ENCODE measurements at regions not wholly inside any gene's neighbourhood (a gene's known extent, or its start where the extent isn't known, plus 50 kb on each side); places are given as distances from the start of the nearest gene placed in this dataset.

GRCh38 chr3:182738583-182739411 lies 54.5 kb upstream of the ATP11B start:
- Histone ChIP-seq H3K4me3 (ENCODE audit: low read depth, low read length) (no peak overlapping the region), H3K36me3 (ENCODE audit: control insufficient read depth, insufficient read depth, low read length) (no peaks in the 10 kb centered on the region), H3K27me3 (replicated peaks; ENCODE audit: control insufficient read depth, insufficient read depth, low read length) (no peaks in the 10 kb centered on the region), H3K9me3 (no peaks in the 10 kb centered on the region), H3K4me1 (peaks cover 25% of the 10 kb centered on the region)
- Mint-ChIP-seq H3K4me1 (ENCODE audit: low read depth, unreplicated experiment) (peaks cover 20% of the 10 kb centered on the region), H3K27ac (ENCODE audit: unreplicated experiment) (peak overlapping the region; percentile 40), H3K36me3 (ENCODE audit: insufficient read depth, unreplicated experiment) (no peaks in the 10 kb centered on the region), H3K4me3 (ENCODE audit: unreplicated experiment) (peak overlapping the region; percentile 4), H3K9me3 (ENCODE audit: unreplicated experiment) (no peaks in the 10 kb centered on the region), H3K27me3 (ENCODE audit: insufficient read depth, unreplicated experiment) (no peaks in the 10 kb centered on the region)
- TF ChIP-seq CTCF (IDR thresholded peaks at IDR 0.05; ENCODE audit: insufficient read depth in 1 of 2, low read depth in 1 of 2, low read length in 1 of 2, severe bottlenecking in 1 of 2, unreplicated experiment in 1 of 2): no peak
- intact Hi-C loops (cut with micrococcal nuclease; ENCODE audit: unreplicated experiment): loop anchor here (2.0 kb wide), 1 partner anchor 22 kb away; no protein-coding TSS in a partner anchor
- BruUV-seq (replicated peaks): no TSS peak
- POLR2A ChIA-PET: no interaction called here
- peak; percentile 68 to 73 for DNase-seq
- CTCF ChIA-PET: no interaction called here

DNA sequence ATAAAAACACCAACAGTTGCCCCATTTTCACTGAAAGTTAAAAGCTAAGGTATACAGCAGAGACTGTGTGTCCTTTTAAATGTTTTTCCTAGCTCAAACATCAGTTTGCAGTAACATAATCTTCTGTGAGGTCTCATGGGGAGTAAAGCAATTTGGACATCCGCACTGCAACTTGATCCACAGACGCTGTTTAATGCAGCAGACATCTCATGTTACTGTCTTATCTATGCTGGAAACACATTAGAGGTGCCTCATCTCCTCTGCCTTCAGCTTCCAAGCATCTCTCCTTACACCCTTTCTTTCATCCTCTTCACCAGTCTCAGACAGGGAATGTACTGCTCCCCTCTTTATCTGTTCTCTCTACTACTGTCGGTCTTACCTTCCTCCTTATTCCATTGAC lies 53.7 kb upstream of the ATP11B start:
- peaks cover 25% of the 10 kb centered on the region for H3K4me1 ChIP-seq
- intact Hi-C loops (cut with micrococcal nuclease; ENCODE audit: unreplicated experiment): loop anchor here (2.0 kb wide), 1 partner anchor 23 kb away; no protein-coding TSS in a partner anchor
- H3K36me3 ChIP-seq (ENCODE audit: control insufficient read depth, insufficient read depth, low read length): no peaks in the 10 kb centered on the region
- peaks cover 20% of the 10 kb centered on the region for H3K4me1 Mint-ChIP-seq (ENCODE audit: low read depth, unreplicated experiment)
- H3K36me3 Mint-ChIP-seq (ENCODE audit: insufficient read depth, unreplicated experiment): no peaks in the 10 kb centered on the region
- peak overlapping the region; percentile 62 for H3K27ac Mint-ChIP-seq (ENCODE audit: unreplicated experiment)
- no TSS peak for BruUV-seq (replicated peaks)
- CTCF ChIA-PET: interaction anchor here (0.7 kb wide), 1 partner anchor 454 kb away, joined by 8 read pairs; no protein-coding TSS in a partner anchor
- H3K27me3 ChIP-seq (replicated peaks; ENCODE audit: control insufficient read depth, insufficient read depth, low read length): no peaks in the 10 kb centered on the region
- H3K4me3 Mint-ChIP-seq (ENCODE audit: unreplicated experiment): no peak overlapping the region
- no peaks in the 10 kb centered on the region for H3K9me3 ChIP-seq
- H3K4me3 ChIP-seq (ENCODE audit: low read depth, low read length): no peak overlapping the region
- H3K9me3 Mint-ChIP-seq (ENCODE audit: unreplicated experiment): no peaks in the 10 kb centered on the region
- TF ChIP-seq CTCF (IDR thresholded peaks at IDR 0.05; ENCODE audit: insufficient read depth in 1 of 2, low read depth in 1 of 2, low read length in 1 of 2, severe bottlenecking in 1 of 2, unreplicated experiment in 1 of 2): no peak
- no peak for DNase-seq
- no peaks in the 10 kb centered on the region for H3K27me3 Mint-ChIP-seq (ENCODE audit: insufficient read depth, unreplicated experiment)
- POLR2A ChIA-PET: no interaction called here

GRCh38 chr3:182740710-182741109 lies 52.6 kb upstream of the ATP11B start:
- H3K4me1 Mint-ChIP-seq (ENCODE audit: low read depth, unreplicated experiment): peaks cover 20% of the 10 kb centered on the region
- CTCF ChIA-PET: interaction anchor here (0.6 kb wide), 1 partner anchor 110 kb away, joined by 3 read pairs; no protein-coding TSS in a partner anchor
- H3K4me3 ChIP-seq (ENCODE audit: low read depth, low read length): no peak overlapping the region
- no peaks in the 10 kb centered on the region for H3K9me3 ChIP-seq
- peaks cover 25% of the 10 kb centered on the region for H3K4me1 ChIP-seq
- H3K36me3 Mint-ChIP-seq (ENCODE audit: insufficient read depth, unreplicated experiment): no peaks in the 10 kb centered on the region
- BruUV-seq (replicated peaks): no TSS peak
- intact Hi-C loops (cut with micrococcal nuclease; ENCODE audit: unreplicated experiment): no loop called here
- no peaks in the 10 kb centered on the region for H3K9me3 Mint-ChIP-seq (ENCODE audit: unreplicated experiment)
- POLR2A ChIA-PET: no interaction called here
- no peak for DNase-seq
- H3K27me3 ChIP-seq (replicated peaks; ENCODE audit: control insufficient read depth, insufficient read depth, low read length): no peaks in the 10 kb centered on the region
- peak overlapping the region; percentile 4 for H3K27ac Mint-ChIP-seq (ENCODE audit: unreplicated experiment)
- H3K4me3 Mint-ChIP-seq (ENCODE audit: unreplicated experiment): no peak overlapping the region
- H3K27me3 Mint-ChIP-seq (ENCODE audit: insufficient read depth, unreplicated experiment): no peaks in the 10 kb centered on the region
- TF ChIP-seq CTCF (IDR thresholded peaks at IDR 0.05; ENCODE audit: insufficient read depth in 1 of 2, low read depth in 1 of 2, low read length in 1 of 2, severe bottlenecking in 1 of 2, unreplicated experiment in 1 of 2): no peak
- no peaks in the 10 kb centered on the region for H3K36me3 ChIP-seq (ENCODE audit: control insufficient read depth, insufficient read depth, low read length)
